ENCODE measurements at regions not wholly inside any gene's neighbourhood (a gene's known extent, or its start where the extent isn't known, plus 50 kb on each side); places are given as distances from the start of the nearest gene placed in this dataset.

- no peak overlapping the region for H3K4me3 ChIP-seq (ENCODE audit: low read length in 2 of 2)
- DNase-seq (ENCODE audit: low read depth in 6 of 9, low spot score in 9 of 9) = no peak
- H3K27me3 ChIP-seq (ENCODE audit: control insufficient read depth in 2 of 2, insufficient read depth in 1 of 2, low read length in 1 of 2) = no peaks in the 10 kb centered on the region
- H3K9me3 ChIP-seq (ENCODE audit: control insufficient read depth in 2 of 2, insufficient read depth in 1 of 2, low read length in 1 of 2) = no peaks in the 10 kb centered on the region
- no peak overlapping the region for H3K27ac ChIP-seq (ENCODE audit: low read depth in 1 of 2, low read length in 1 of 2)
- no peaks in the 10 kb centered on the region for H3K36me3 ChIP-seq (ENCODE audit: control insufficient read depth in 2 of 2, insufficient read depth in 2 of 2, low read length in 1 of 2)
- H3K4me1 ChIP-seq (ENCODE audit: control insufficient read depth in 2 of 2, insufficient read depth in 2 of 2, low read length in 2 of 2) = no peaks in the 10 kb centered on the region
These were observed 136.1 kb downstream of the TFAP2A start for GRCh38 chr6:10278746-10279145.

- Histone ChIP-seq H3K4me3 (ENCODE audit: low read length in 2 of 2) (no peak overlapping the region), H3K36me3 (ENCODE audit: control insufficient read depth in 2 of 2, insufficient read depth in 2 of 2, low read length in 1 of 2) (no peaks in the 10 kb centered on the region), H3K4me1 (ENCODE audit: control insufficient read depth in 2 of 2, insufficient read depth in 2 of 2, low read length in 2 of 2) (no peaks in the 10 kb centered on the region), H3K27ac (ENCODE audit: low read depth in 1 of 2, low read length in 1 of 2) (no peak overlapping the region), H3K27me3 (ENCODE audit: control insufficient read depth in 2 of 2, insufficient read depth in 1 of 2, low read length in 1 of 2) (no peaks in the 10 kb centered on the region), H3K9me3 (ENCODE audit: control insufficient read depth in 2 of 2, insufficient read depth in 1 of 2, low read length in 1 of 2) (no peaks in the 10 kb centered on the region)
- WGBS = 80% methylated on average over 3 of the region's 3 CpGs
- no peak for DNase-seq (ENCODE audit: low read depth in 6 of 9, low spot score in 9 of 9)
These were observed 138.1 kb downstream of the TFAP2A start for GRCh38 chr6:10276660-10277287.

- H3K4me1 ChIP-seq (ENCODE audit: control insufficient read depth in 2 of 2, insufficient read depth in 2 of 2, low read length in 2 of 2) = no peaks in the 10 kb centered on the region
- no peaks in the 10 kb centered on the region for H3K36me3 ChIP-seq (ENCODE audit: control insufficient read depth in 2 of 2, insufficient read depth in 2 of 2, low read length in 1 of 2)
- no peak for DNase-seq (ENCODE audit: low read depth in 6 of 9, low spot score in 9 of 9)
- H3K27me3 ChIP-seq (ENCODE audit: control insufficient read depth in 2 of 2, insufficient read depth in 1 of 2, low read length in 1 of 2) = no peaks in the 10 kb centered on the region
- H3K9me3 ChIP-seq (ENCODE audit: control insufficient read depth in 2 of 2, insufficient read depth in 1 of 2, low read length in 1 of 2) = no peaks in the 10 kb centered on the region
- no peak overlapping the region for H3K4me3 ChIP-seq (ENCODE audit: low read length in 2 of 2)
- H3K27ac ChIP-seq (ENCODE audit: low read depth in 1 of 2, low read length in 1 of 2) = no peak overlapping the region
- WGBS = 85% methylated on average over 2 of the region's 2 CpGs
These were observed 138.8 kb downstream of the TFAP2A start for GRCh38 chr6:10276106-10276505.

- H3K4me1 ChIP-seq (ENCODE audit: control insufficient read depth in 2 of 2, insufficient read depth in 2 of 2, low read length in 2 of 2) = no peaks in the 10 kb centered on the region
- no peak overlapping the region for H3K27ac ChIP-seq (ENCODE audit: low read depth in 1 of 2, low read length in 1 of 2)
- H3K4me3 ChIP-seq (ENCODE audit: low read length in 2 of 2) = no peak overlapping the region
- no peaks in the 10 kb centered on the region for H3K9me3 ChIP-seq (ENCODE audit: control insufficient read depth in 2 of 2, insufficient read depth in 1 of 2, low read length in 1 of 2)
- WGBS = 89% methylated on average over 2 of the region's 2 CpGs
- no peaks in the 10 kb centered on the region for H3K27me3 ChIP-seq (ENCODE audit: control insufficient read depth in 2 of 2, insufficient read depth in 1 of 2, low read length in 1 of 2)
- no peaks in the 10 kb centered on the region for H3K36me3 ChIP-seq (ENCODE audit: control insufficient read depth in 2 of 2, insufficient read depth in 2 of 2, low read length in 1 of 2)
- DNase-seq (ENCODE audit: low read depth in 6 of 9, low spot score in 9 of 9) = no peak
These were observed 142.3 kb downstream of the TFAP2A start for GRCh38 chr6:10272591-10272990.

- 90% methylated on average over 1 of the region's 1 CpG for WGBS
- H3K27me3 ChIP-seq (ENCODE audit: control insufficient read depth in 2 of 2, insufficient read depth in 1 of 2, low read length in 1 of 2) = no peaks in the 10 kb centered on the region
- no peak overlapping the region for H3K4me3 ChIP-seq (ENCODE audit: low read length in 2 of 2)
- no peaks in the 10 kb centered on the region for H3K4me1 ChIP-seq (ENCODE audit: control insufficient read depth in 2 of 2, insufficient read depth in 2 of 2, low read length in 2 of 2)
- no peak overlapping the region for H3K27ac ChIP-seq (ENCODE audit: low read depth in 1 of 2, low read length in 1 of 2)
- no peaks in the 10 kb centered on the region for H3K9me3 ChIP-seq (ENCODE audit: control insufficient read depth in 2 of 2, insufficient read depth in 1 of 2, low read length in 1 of 2)
- no peaks in the 10 kb centered on the region for H3K36me3 ChIP-seq (ENCODE audit: control insufficient read depth in 2 of 2, insufficient read depth in 2 of 2, low read length in 1 of 2)
- DNase-seq (ENCODE audit: low read depth in 6 of 9, low spot score in 9 of 9) = no peak
These were observed 142.9 kb downstream of the TFAP2A start for GRCh38 chr6:10271982-10272381.

- H3K9me3 ChIP-seq (ENCODE audit: control insufficient read depth in 2 of 2, insufficient read depth in 1 of 2, low read length in 1 of 2) = no peaks in the 10 kb centered on the region
- H3K4me1 ChIP-seq (ENCODE audit: control insufficient read depth in 2 of 2, insufficient read depth in 2 of 2, low read length in 2 of 2) = no peaks in the 10 kb centered on the region
- no peak overlapping the region for H3K4me3 ChIP-seq (ENCODE audit: low read length in 2 of 2)
- no peaks in the 10 kb centered on the region for H3K27me3 ChIP-seq (ENCODE audit: control insufficient read depth in 2 of 2, insufficient read depth in 1 of 2, low read length in 1 of 2)
- no peaks in the 10 kb centered on the region for H3K36me3 ChIP-seq (ENCODE audit: control insufficient read depth in 2 of 2, insufficient read depth in 2 of 2, low read length in 1 of 2)
- no peak overlapping the region for H3K27ac ChIP-seq (ENCODE audit: low read depth in 1 of 2, low read length in 1 of 2)
- WGBS = 86% methylated on average over 6 of the region's 6 CpGs
- DNase-seq (ENCODE audit: low read depth in 6 of 9, low spot score in 9 of 9) = no peak
These were observed 144.9 kb downstream of the TFAP2A start for GRCh38 chr6:10269814-10270472.

- DNase-seq (ENCODE audit: low read depth in 6 of 9, low spot score in 9 of 9) = no peak
- 22% methylated on average over 14 of the region's 14 CpGs for WGBS
- H3K27me3 ChIP-seq (ENCODE audit: control insufficient read depth in 2 of 2, insufficient read depth in 1 of 2, low read length in 1 of 2) = no peaks in the 10 kb centered on the region
These were observed 146.1 kb downstream of the TFAP2A start for GRCh38 chr6:10268611-10269310.

GRCh38 chr6:10268111-10268510 lies 146.8 kb downstream of the TFAP2A start:
- DNase-seq (ENCODE audit: low read depth in 6 of 9, low spot score in 9 of 9) = no peak
- Histone ChIP-seq H3K9me3 (ENCODE audit: control insufficient read depth in 2 of 2, insufficient read depth in 1 of 2, low read length in 1 of 2) (no peaks in the 10 kb centered on the region), H3K27me3 (ENCODE audit: control insufficient read depth in 2 of 2, insufficient read depth in 1 of 2, low read length in 1 of 2) (no peaks in the 10 kb centered on the region), H3K36me3 (ENCODE audit: control insufficient read depth in 2 of 2, insufficient read depth in 2 of 2, low read length in 1 of 2) (no peaks in the 10 kb centered on the region), H3K27ac (ENCODE audit: low read depth in 1 of 2, low read length in 1 of 2) (no peak overlapping the region), H3K4me1 (ENCODE audit: control insufficient read depth in 2 of 2, insufficient read depth in 2 of 2, low read length in 2 of 2) (no peaks in the 10 kb centered on the region), H3K4me3 (ENCODE audit: low read length in 2 of 2) (no peak overlapping the region)
- 71% methylated on average over 4 of the region's 4 CpGs for WGBS

More at GRCh38 chr6:10268611-10269310, 146.1 kb downstream of the TFAP2A start:
- Histone ChIP-seq H3K27ac (ENCODE audit: low read depth in 1 of 2, low read length in 1 of 2) (no peak overlapping the region), H3K36me3 (ENCODE audit: control insufficient read depth in 2 of 2, insufficient read depth in 2 of 2, low read length in 1 of 2) (no peaks in the 10 kb centered on the region), H3K4me1 (ENCODE audit: control insufficient read depth in 2 of 2, insufficient read depth in 2 of 2, low read length in 2 of 2) (no peaks in the 10 kb centered on the region), H3K4me3 (ENCODE audit: low read length in 2 of 2) (no peak overlapping the region), H3K9me3 (ENCODE audit: control insufficient read depth in 2 of 2, insufficient read depth in 1 of 2, low read length in 1 of 2) (no peaks in the 10 kb centered on the region)

GRCh38 chr6:10266462-10266861 lies 148.4 kb downstream of the TFAP2A start:
- WGBS = 73% methylated on average over 4 of the region's 4 CpGs
- Histone ChIP-seq H3K27ac (ENCODE audit: low read depth in 1 of 2, low read length in 1 of 2) (no peak overlapping the region), H3K36me3 (ENCODE audit: control insufficient read depth in 2 of 2, insufficient read depth in 2 of 2, low read length in 1 of 2) (no peaks in the 10 kb centered on the region), H3K4me3 (ENCODE audit: low read length in 2 of 2) (no peak overlapping the region), H3K4me1 (ENCODE audit: control insufficient read depth in 2 of 2, insufficient read depth in 2 of 2, low read length in 2 of 2) (no peaks in the 10 kb centered on the region), H3K27me3 (ENCODE audit: control insufficient read depth in 2 of 2, insufficient read depth in 1 of 2, low read length in 1 of 2) (no peaks in the 10 kb centered on the region), H3K9me3 (ENCODE audit: control insufficient read depth in 2 of 2, insufficient read depth in 1 of 2, low read length in 1 of 2) (no peaks in the 10 kb centered on the region)
- no peak for DNase-seq (ENCODE audit: low read depth in 6 of 9, low spot score in 9 of 9)

Measured in thymus (tissue), 11 donors.